ENCODE measurements at regions not wholly inside any gene's neighbourhood (a gene's known extent, or its start where the extent isn't known, plus 50 kb on each side); places are given as distances from the start of the nearest gene placed in this dataset.

- CTCF ChIA-PET, result no interaction called here
- no peak for DNase-seq (ENCODE audit: extremely low spot score)
- TF ChIP-seq CTCF (IDR thresholded peaks at IDR 0.05; ENCODE audit: control extremely low read depth, extremely low read depth, low read depth, missing control alignments), result no peak
- POLR2A ChIA-PET, result no interaction called here
Measured at GRCh38 chr14:31947076-31947475, 130.0 kb upstream of the ARHGAP5 start.

GRCh38 chr14:31947680-31948595 is 129.2 kb upstream of the ARHGAP5 start:
- TF ChIP-seq CTCF (IDR thresholded peaks at IDR 0.05; ENCODE audit: control extremely low read depth, extremely low read depth, low read depth, missing control alignments), result no peak
- CTCF ChIA-PET, result no interaction called here
- DNase-seq (ENCODE audit: extremely low spot score), result no peak
- POLR2A ChIA-PET, result no interaction called here

GRCh38 chr14:31949709-31950108 is 127.4 kb upstream of the ARHGAP5 start:
- no peak for TF ChIP-seq CTCF (IDR thresholded peaks at IDR 0.05; ENCODE audit: control extremely low read depth, extremely low read depth, low read depth, missing control alignments)
- ChIA-PET CTCF (interaction anchor here (1.2 kb wide), 1 partner anchor 23 kb away, joined by 4 read pairs; no protein-coding TSS in a partner anchor), POLR2A (no interaction called here)
- DNase-seq (ENCODE audit: extremely low spot score), result no peak

- ChIA-PET POLR2A (no interaction called here), CTCF (interaction anchor here (0.8 to 1.2 kb wide), 2 partner anchors 20 to 24 kb away, joined by 3 to 4 read pairs; no protein-coding TSS in a partner anchor)
- DNase-seq (ENCODE audit: extremely low spot score), result no peak
- TF ChIP-seq CTCF (IDR thresholded peaks at IDR 0.05; ENCODE audit: control extremely low read depth, extremely low read depth, low read depth, missing control alignments), result no peak
Measured at GRCh38 chr14:31950331-31950730, 126.8 kb upstream of the ARHGAP5 start.

GRCh38 chr14:31950764-31951637 is 126.1 kb upstream of the ARHGAP5 start:
- POLR2A ChIA-PET, result no interaction called here

More at GRCh38 chr14:31950764-31951637, 126.1 kb upstream of the ARHGAP5 start:
- CTCF ChIA-PET, result interaction anchor here (0.8 to 1.2 kb wide), 3 partner anchors 9 to 24 kb away, joined by 3 to 5 read pairs (median 4); no protein-coding TSS in a partner anchor
- TF ChIP-seq CTCF (IDR thresholded peaks at IDR 0.05; ENCODE audit: control extremely low read depth, extremely low read depth, low read depth, missing control alignments), result no peak
- DNase-seq (ENCODE audit: extremely low spot score), result no peak
